ENCODE measurements at regions not wholly inside any gene's neighbourhood (a gene's known extent, or its start where the extent isn't known, plus 50 kb on each side); places are given as distances from the start of the nearest gene placed in this dataset.

DNA sequence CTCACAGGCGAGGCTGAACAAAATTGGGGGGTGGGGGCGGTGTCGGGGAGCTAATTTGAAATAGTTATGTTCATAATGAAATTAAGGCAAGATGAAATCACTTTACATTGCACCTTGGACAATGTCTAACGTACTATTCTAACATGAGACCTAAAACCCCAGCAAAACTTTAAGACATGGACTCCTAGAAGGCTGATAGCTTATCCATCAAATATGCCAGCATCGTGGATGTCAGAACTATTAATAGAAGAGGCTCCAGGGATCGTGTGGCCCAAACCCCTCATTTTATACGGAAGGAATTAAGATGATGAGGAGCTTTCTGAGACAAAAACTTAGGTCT, 279.6 kb downstream of the SOX9 start:
- Histone ChIP-seq H3K27ac (ENCODE audit: low read length) (no peak overlapping the region), H3K79me2 (ENCODE audit: low read length) (peaks cover 19% of the 10 kb centered on the region), H3K9me3 (replicated peaks; ENCODE audit: insufficient read depth, low read length) (no peaks in the 10 kb centered on the region), H3K4me1 (ENCODE audit: low read length) (no peaks in the 10 kb centered on the region), H3K36me3 (replicated peaks; ENCODE audit: insufficient read depth, low read length) (peaks cover 8% of the 10 kb centered on the region; the same call in 1 of the 2 replicates), H2AFZ (ENCODE audit: low read length) (no peak overlapping the region), H3F3A (ENCODE audit: insufficient read depth, low read length) (no peaks in the 10 kb centered on the region), H3K9ac (ENCODE audit: low read length) (no peak overlapping the region), H3K4me2 (ENCODE audit: low read depth, low read length) (no peak overlapping the region), H3K4me3 (ENCODE audit: low read length) (no peak overlapping the region), H4K20me1 (ENCODE audit: insufficient read depth, low read length) (no peaks in the 10 kb centered on the region), H3K27me3 (replicated peaks; ENCODE audit: insufficient read depth, low read length) (no peaks in the 10 kb centered on the region), H3K9me2 (replicated peaks; ENCODE audit: insufficient read depth, low read length) (no peaks in the 10 kb centered on the region)
- TF ChIP-seq EZH2phosphoT487 (IDR thresholded peaks at IDR 0.05; ENCODE audit: low read length) (no peak), EZH2 (optimal IDR thresholded peaks at IDR 0.05; ENCODE audit: low read depth, low read length) (no peak)
- TF ChIP-seq, protein P1, sequence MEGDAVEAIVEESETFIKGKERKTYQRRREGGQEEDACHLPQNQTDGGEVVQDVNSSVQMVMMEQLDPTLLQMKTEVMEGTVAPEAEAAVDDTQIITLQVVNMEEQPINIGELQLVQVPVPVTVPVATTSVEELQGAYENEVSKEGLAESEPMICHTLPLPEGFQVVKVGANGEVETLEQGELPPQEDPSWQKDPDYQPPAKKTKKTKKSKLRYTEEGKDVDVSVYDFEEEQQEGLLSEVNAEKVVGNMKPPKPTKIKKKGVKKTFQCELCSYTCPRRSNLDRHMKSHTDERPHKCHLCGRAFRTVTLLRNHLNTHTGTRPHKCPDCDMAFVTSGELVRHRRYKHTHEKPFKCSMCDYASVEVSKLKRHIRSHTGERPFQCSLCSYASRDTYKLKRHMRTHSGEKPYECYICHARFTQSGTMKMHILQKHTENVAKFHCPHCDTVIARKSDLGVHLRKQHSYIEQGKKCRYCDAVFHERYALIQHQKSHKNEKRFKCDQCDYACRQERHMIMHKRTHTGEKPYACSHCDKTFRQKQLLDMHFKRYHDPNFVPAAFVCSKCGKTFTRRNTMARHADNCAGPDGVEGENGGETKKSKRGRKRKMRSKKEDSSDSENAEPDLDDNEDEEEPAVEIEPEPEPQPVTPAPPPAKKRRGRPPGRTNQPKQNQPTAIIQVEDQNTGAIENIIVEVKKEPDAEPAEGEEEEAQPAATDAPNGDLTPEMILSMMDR (IDR thresholded peaks at IDR 0.05; ENCODE audit: low read length): no peak
- no peak for DNase-seq

DNA sequence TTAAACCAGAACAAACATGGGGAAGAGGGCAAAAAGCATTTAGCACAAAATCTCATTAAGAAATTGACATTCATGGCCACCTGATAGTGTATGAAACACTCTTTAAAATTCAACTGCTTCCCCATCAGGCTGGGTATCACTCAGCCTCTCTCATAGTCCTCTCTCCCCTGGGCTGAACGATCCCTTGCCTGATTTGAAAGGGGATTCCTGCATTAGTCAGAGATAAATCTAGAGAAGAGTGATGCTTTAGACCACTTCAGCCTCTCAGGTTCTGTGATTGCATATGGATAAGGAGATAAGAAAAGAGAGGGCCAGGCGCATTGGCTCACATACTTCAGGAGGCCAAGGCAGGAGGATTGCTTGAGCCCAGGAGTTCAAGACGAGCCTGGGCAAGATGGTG, 280.0 kb downstream of the SOX9 start:
- H3K4me2 ChIP-seq (ENCODE audit: low read depth, low read length): no peak overlapping the region
- H3K27ac ChIP-seq (ENCODE audit: low read length): no peak overlapping the region
- no peaks in the 10 kb centered on the region for H3K4me1 ChIP-seq (ENCODE audit: low read length)

DNA sequence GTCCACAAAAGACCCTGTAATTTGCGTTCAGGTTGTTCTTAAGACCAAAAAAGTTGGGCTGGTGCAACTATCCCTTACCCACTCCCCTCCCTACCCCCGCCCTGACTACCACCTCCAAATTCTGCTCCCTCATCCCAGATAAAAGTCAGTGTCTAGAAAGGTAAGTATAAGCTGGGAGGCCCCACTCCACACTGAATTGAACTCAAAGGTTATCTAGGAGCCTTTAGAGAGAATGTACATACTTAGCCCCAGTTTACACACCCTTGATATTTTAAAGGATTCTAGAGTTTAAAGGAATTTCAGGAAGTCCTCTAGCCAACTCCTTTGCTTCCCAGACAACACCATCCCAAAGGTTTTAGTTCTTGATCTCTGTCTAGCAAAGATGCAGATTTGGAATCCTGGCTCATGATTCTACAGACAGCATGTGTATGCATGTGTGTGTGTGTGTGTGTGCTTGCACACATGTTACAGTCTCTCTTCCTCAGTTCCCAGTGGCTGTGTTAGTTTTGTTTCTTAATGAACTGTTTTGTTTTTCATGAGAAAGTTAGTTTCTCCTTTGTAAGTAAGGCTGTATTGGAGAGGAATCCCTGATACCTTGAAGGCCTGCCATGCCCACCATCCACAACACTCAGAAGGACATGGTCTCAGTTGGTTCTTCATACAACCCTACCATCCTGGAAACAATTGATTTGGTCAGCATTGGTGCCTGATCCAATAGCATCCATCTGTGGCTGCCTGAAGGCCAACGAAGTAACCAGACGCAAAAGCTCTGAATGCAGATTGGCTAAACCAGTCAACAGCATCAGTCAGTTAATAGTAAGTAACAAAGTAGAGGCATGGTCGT, 281.3 kb downstream of the SOX9 start:
- no peak overlapping the region for H3K9ac ChIP-seq (ENCODE audit: low read length)
- peaks cover 8% of the 10 kb centered on the region; the same call in 1 of the 2 replicates for H3K36me3 ChIP-seq (replicated peaks; ENCODE audit: insufficient read depth, low read length)
- no peaks in the 10 kb centered on the region for H4K20me1 ChIP-seq (ENCODE audit: insufficient read depth, low read length)
- TF ChIP-seq EZH2 (optimal IDR thresholded peaks at IDR 0.05; ENCODE audit: low read depth, low read length): no peak
- TF ChIP-seq EZH2phosphoT487 (IDR thresholded peaks at IDR 0.05; ENCODE audit: low read length): no peak
- TF ChIP-seq, protein P1 (IDR thresholded peaks at IDR 0.05; ENCODE audit: low read length): no peak
- H3K27me3 ChIP-seq (replicated peaks; ENCODE audit: insufficient read depth, low read length): no peaks in the 10 kb centered on the region
- H3K9me3 ChIP-seq (replicated peaks; ENCODE audit: insufficient read depth, low read length): no peaks in the 10 kb centered on the region
- H3K27ac ChIP-seq (ENCODE audit: low read length): no peak overlapping the region
- no peaks in the 10 kb centered on the region for H3F3A ChIP-seq (ENCODE audit: insufficient read depth, low read length)
- H3K4me2 ChIP-seq (ENCODE audit: low read depth, low read length): no peak overlapping the region
- H3K4me1 ChIP-seq (ENCODE audit: low read length): peaks cover 7% of the 10 kb centered on the region
- no peaks in the 10 kb centered on the region for H3K9me2 ChIP-seq (replicated peaks; ENCODE audit: insufficient read depth, low read length)
- no peak overlapping the region for H2AFZ ChIP-seq (ENCODE audit: low read length)
- no peak overlapping the region for H3K4me3 ChIP-seq (ENCODE audit: low read length)
- peaks cover 36% of the 10 kb centered on the region for H3K79me2 ChIP-seq (ENCODE audit: low read length)
- no peak for DNase-seq

More for the DNA sequence above, 280.0 kb downstream of the SOX9 start:
- Histone ChIP-seq H3K27me3 (replicated peaks; ENCODE audit: insufficient read depth, low read length) (no peaks in the 10 kb centered on the region), H3K4me3 (ENCODE audit: low read length) (no peak overlapping the region), H2AFZ (ENCODE audit: low read length) (no peak overlapping the region), H3K9ac (ENCODE audit: low read length) (no peak overlapping the region), H4K20me1 (ENCODE audit: insufficient read depth, low read length) (no peaks in the 10 kb centered on the region), H3K36me3 (replicated peaks; ENCODE audit: insufficient read depth, low read length) (peaks cover 8% of the 10 kb centered on the region; the same call in 1 of the 2 replicates), H3K9me3 (replicated peaks; ENCODE audit: insufficient read depth, low read length) (no peaks in the 10 kb centered on the region), H3K79me2 (ENCODE audit: low read length) (peaks cover 23% of the 10 kb centered on the region), H3K9me2 (replicated peaks; ENCODE audit: insufficient read depth, low read length) (no peaks in the 10 kb centered on the region), H3F3A (ENCODE audit: insufficient read depth, low read length) (no peaks in the 10 kb centered on the region)
- no peak for DNase-seq
- TF ChIP-seq EZH2 (optimal IDR thresholded peaks at IDR 0.05; ENCODE audit: low read depth, low read length) (no peak), EZH2phosphoT487 (IDR thresholded peaks at IDR 0.05; ENCODE audit: low read length) (no peak)
- TF ChIP-seq, protein P1 (IDR thresholded peaks at IDR 0.05; ENCODE audit: low read length): no peak
